ENCODE measurements at regions not wholly inside any gene's neighbourhood (a gene's known extent, or its start where the extent isn't known, plus 50 kb on each side); places are given as distances from the start of the nearest gene placed in this dataset.

DNA sequence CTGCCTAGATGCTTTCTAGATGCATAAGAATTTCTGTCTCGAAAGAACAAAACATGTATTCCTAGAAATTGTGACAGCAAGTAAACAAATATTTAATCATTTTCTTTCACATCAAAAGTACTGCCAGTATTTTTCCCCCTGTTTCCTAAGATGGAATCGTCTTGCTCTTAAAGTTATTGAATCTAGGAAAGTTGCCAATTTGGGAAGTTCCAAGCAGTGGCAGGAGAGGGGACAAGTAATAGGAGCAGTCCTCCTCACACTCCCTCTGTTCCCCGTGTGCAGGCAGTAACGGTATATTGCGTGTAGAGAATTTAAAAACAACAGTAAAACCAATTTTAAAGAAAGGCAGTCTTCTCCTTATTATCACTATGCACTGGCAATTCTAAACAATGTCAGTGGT, 619.8 kb downstream of the TBL1XR1 start:
- no peak for TF ChIP-seq CTCF (IDR thresholded peaks at IDR 0.05; ENCODE audit: insufficient read depth, low read depth, low read length)
- H3K4me3 ChIP-seq (ENCODE audit: low read depth, low read length) = no peak overlapping the region
- DNase-seq (ENCODE audit: low read depth) = no peak

- no peak for TF ChIP-seq CTCF (IDR thresholded peaks at IDR 0.05; ENCODE audit: insufficient read depth, low read depth, low read length)
- DNase-seq (ENCODE audit: low read depth) = no peak
These were observed 622.5 kb downstream of the TBL1XR1 start for GRCh38 chr3:176574786-176575185.

DNA sequence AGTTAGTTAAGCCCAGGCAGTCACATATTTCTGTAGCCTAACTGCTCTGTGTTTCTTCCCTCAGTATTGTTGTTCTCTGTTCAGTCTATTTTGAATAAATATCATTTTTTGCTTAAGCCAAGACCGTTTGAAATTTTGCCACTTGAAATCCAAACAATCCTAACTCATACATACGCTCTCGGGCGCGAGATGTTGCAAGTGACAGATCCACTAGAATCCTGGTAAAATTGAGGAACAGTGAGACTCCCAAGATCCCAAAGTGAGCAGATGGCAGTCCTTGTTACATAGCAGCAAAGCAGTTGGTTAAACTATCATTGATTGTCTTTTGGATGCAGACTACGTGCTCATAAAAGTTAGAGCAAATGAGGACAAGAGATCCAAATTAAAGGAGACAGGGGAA, 625.4 kb downstream of the TBL1XR1 start:
- no peak for TF ChIP-seq CTCF (IDR thresholded peaks at IDR 0.05; ENCODE audit: insufficient read depth, low read depth, low read length)
- no peak for DNase-seq (ENCODE audit: low read depth)
- H3K4me3 ChIP-seq (ENCODE audit: low read depth, low read length) = no peak overlapping the region

More at GRCh38 chr3:176574786-176575185, 622.5 kb downstream of the TBL1XR1 start:
- no peak overlapping the region for H3K4me3 ChIP-seq (ENCODE audit: low read depth, low read length)

- no peak for DNase-seq (ENCODE audit: low read depth)
- H3K4me3 ChIP-seq (ENCODE audit: low read depth, low read length) = no peak overlapping the region
- no peak for TF ChIP-seq CTCF (IDR thresholded peaks at IDR 0.05; ENCODE audit: insufficient read depth, low read depth, low read length)
These were observed 626.3 kb downstream of the TBL1XR1 start for GRCh38 chr3:176570992-176571391.

DNA sequence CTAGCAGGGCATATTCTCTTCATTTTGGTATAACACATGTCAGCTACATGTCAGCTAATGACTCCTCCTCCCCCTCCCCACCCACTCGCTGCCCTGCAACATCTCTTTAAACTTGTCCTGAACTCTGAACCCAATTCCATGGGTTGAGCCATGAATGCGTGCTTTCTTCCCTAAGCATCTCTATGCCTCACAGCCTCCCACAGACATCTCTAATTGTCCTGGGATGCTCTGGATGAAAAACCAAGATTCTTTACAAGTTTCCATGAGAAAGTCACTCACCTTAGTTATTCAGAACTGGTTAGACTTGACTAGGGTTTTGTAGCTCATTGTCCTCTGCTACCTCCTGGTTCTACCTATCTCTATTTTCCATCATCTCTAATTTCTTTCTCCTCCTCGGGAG, 629.1 kb downstream of the TBL1XR1 start:
- no peak overlapping the region for H3K4me3 ChIP-seq (ENCODE audit: low read depth, low read length)
- DNase-seq (ENCODE audit: low read depth) = no peak
- TF ChIP-seq CTCF (IDR thresholded peaks at IDR 0.05; ENCODE audit: insufficient read depth, low read depth, low read length) = no peak

DNA sequence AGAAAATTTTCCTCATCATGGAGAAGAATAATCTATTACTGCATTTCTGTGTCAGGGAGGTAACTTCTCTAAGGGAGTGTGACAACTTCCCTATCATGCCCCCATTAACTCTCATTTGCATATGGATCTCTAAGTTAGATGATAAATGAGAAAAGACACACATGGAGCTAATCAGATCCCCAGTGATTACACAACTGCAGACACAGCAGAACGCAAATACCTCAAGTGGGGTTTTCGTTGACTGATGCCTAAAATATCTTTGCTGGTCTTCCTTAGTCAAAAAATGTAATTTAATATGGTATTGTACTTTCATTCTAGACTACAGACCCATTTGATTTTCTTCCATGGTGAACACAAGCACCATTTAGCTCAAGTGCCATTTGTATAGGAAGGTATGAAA, 630.5 kb downstream of the TBL1XR1 start:
- H3K4me3 ChIP-seq (ENCODE audit: low read depth, low read length) = no peak overlapping the region
- TF ChIP-seq CTCF (IDR thresholded peaks at IDR 0.05; ENCODE audit: insufficient read depth, low read depth, low read length) = no peak
- no peak for DNase-seq (ENCODE audit: low read depth)

DNA sequence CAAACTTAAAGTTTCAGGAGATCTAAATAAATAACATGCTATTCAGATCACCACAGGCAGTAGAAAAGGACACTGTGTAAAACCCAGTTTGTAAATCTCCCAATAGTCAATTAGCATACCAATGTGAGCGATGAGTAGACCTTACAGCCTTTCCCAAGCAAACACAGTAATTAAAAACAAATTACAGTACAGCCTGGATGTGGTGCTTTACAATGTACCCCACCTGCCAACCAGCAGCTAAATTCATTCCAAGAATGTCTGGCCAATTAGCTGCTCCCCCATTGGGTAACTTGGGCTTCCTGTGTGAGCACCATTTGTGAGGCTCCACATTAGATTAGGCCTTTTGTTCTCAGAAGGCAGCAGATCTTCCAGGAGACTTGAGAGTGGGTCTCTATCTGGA, 635.0 kb downstream of the TBL1XR1 start:
- TF ChIP-seq CTCF (IDR thresholded peaks at IDR 0.05; ENCODE audit: insufficient read depth, low read depth, low read length) = no peak
- no peak for DNase-seq (ENCODE audit: low read depth)

More for the DNA sequence above, 635.0 kb downstream of the TBL1XR1 start:
- H3K4me3 ChIP-seq (ENCODE audit: low read depth, low read length) = no peak overlapping the region

All from fibroblast of villous mesenchyme (primary cell).